ENCODE measurements at regions not wholly inside any gene's neighbourhood (a gene's known extent, or its start where the extent isn't known, plus 50 kb on each side); places are given as distances from the start of the nearest gene placed in this dataset.

- ATAC-seq: no peak
- H3K9me3 ChIP-seq: no peaks in the 10 kb centered on the region
- ChIA-PET POLR2A (no interaction called here), CTCF (interaction anchor here (0.5 to 1.6 kb wide), 2 partner anchors 8 to 100 kb away, joined by 6 to 9 read pairs; no protein-coding TSS in a partner anchor)
- no peak overlapping the region for H3K27ac ChIP-seq
- TF ChIP-seq RFX5 (IDR thresholded peaks at IDR 0.05) (no peak), POLR2AphosphoS2 (conservative IDR thresholded peaks at IDR 0.05; ENCODE audit: low read length) (no peak), HOXB5 (CRISPR knock-in tag; IDR thresholded peaks at IDR 0.05) (no peak), HOXA7 (CRISPR knock-in tag; IDR thresholded peaks at IDR 0.05) (no peak), CEBPB (IDR thresholded peaks at IDR 0.05) (no peak), RNF2 (IDR thresholded peaks at IDR 0.05; ENCODE audit: borderline replicate concordance, low read depth) (no peak), NR3C1 (IDR thresholded peaks at IDR 0.05) (no peak), CBX8 (IDR thresholded peaks at IDR 0.05) (no peak), POLR2A (IDR thresholded peaks at IDR 0.05; ENCODE audit: low read length) (no peak)
- 26% methylated on average over 1 of the region's 1 CpG for WGBS (ENCODE audit: missing lambda C conversion rate)
- no peak overlapping the region for H3K4me3 ChIP-seq
- FAIRE-seq: no peak
- no peak overlapping the region for H3K4me2 ChIP-seq
- no peak for DNase-seq (ENCODE audit: low read depth in 1 of 2, low spot score in 1 of 2)
- H3K4me1 ChIP-seq: no peaks in the 10 kb centered on the region
Measured at GRCh38 chr2:175259164-175259563, 77.7 kb upstream of the ATP5MC3 start.

- ATAC-seq: no peak
- Histone ChIP-seq H3K9me3 (no peaks in the 10 kb centered on the region), H3K27ac (no peak overlapping the region), H3K4me1 (no peaks in the 10 kb centered on the region), H3K4me2 (no peak overlapping the region), H3K4me3 (no peak overlapping the region)
- TF ChIP-seq POLR2AphosphoS2 (conservative IDR thresholded peaks at IDR 0.05; ENCODE audit: low read length) (no peak), CBX2 (IDR thresholded peaks at IDR 0.05; ENCODE audit: borderline replicate concordance, low read depth) (no peak), NPAS2 (CRISPR knock-in tag; IDR thresholded peaks at IDR 0.05; ENCODE audit: borderline replicate concordance) (no peak), REST (IDR thresholded peaks at IDR 0.05) (no peak), HMGXB4 (CRISPR knock-in tag; IDR thresholded peaks at IDR 0.05; ENCODE audit: borderline replicate concordance) (no peak), ATOH8 (CRISPR knock-in tag; IDR thresholded peaks at IDR 0.05; ENCODE audit: low read depth) (no peak), POLR2A (IDR thresholded peaks at IDR 0.05; ENCODE audit: low read length) (no peak), ZC3H11A (IDR thresholded peaks at IDR 0.05) (no peak), RARB (CRISPR knock-in tag; IDR thresholded peaks at IDR 0.05) (no peak), BCL3 (IDR thresholded peaks at IDR 0.05) (no peak), CHD4 (IDR thresholded peaks at IDR 0.05; ENCODE audit: borderline replicate concordance) (no peak), CBX8 (IDR thresholded peaks at IDR 0.05) (no peak), JUN (IDR thresholded peaks at IDR 0.05) (no peak)
- POLR2A ChIA-PET: no interaction called here
- CTCF ChIA-PET: interaction anchor here (0.6 kb wide), 1 partner anchor 824 kb away, joined by 3 read pairs; no protein-coding TSS in a partner anchor
- FAIRE-seq: no peak
- 86% methylated on average over 40 of the region's 69 CpGs for WGBS (ENCODE audit: missing lambda C conversion rate)
- no peak for DNase-seq (ENCODE audit: low read depth in 1 of 2, low spot score in 1 of 2)
Measured at GRCh38 chr2:175256806-175257585, 75.5 kb upstream of the ATP5MC3 start.
